Neutrophil (primary cell): ENCODE measurements at regions not wholly inside any gene's neighbourhood (a gene's known extent, or its start where the extent isn't known, plus 50 kb on each side); places are given as distances from the start of the nearest gene placed in this dataset.

Experiments
- H3K27ac ChIP-seq: fragments of 200-600 bp; sonication (generic); 2 replicates; pipeline ENCODE4 v1.5.1; 2016; ENCODE audit warnings: mild to moderate bottlenecking, moderate library complexity
- H3K27me3 ChIP-seq: fragments of 200-600 bp; sonication (generic); 2 replicates; pipeline ENCODE4 v1.6.0; 2016; ENCODE audit warnings: mild to moderate bottlenecking
- H3K36me3 ChIP-seq: fragments of 200-600 bp; sonication (generic); 2 replicates; pipeline ENCODE4 v1.5.1; 2017
- H3K4me1 ChIP-seq, 2 experiments: fragments of 200-600 bp in 1 of 2; sonication (generic) in 1 of 2; 1 replicate in 1 of 2; 2 replicates in 1 of 2; pipeline versions ENCODE4 v1.5.1 to v1.6.1; 2013 to 2016; ENCODE audit warnings: low read depth in 1 of 2, low read length in 1 of 2, mild to moderate bottlenecking in 1 of 2, moderate library complexity in 1 of 2; ENCODE audit not compliant: control insufficient read depth in 1 of 2, insufficient read depth in 1 of 2
- H3K4me3 ChIP-seq, 2 experiments: fragments of 200-600 bp in 1 of 2; sonication (generic) in 1 of 2; 1 replicate in 1 of 2; 2 replicates in 1 of 2; pipeline ENCODE4 v1.5.1; 2013 to 2016; ENCODE audit warnings: low read depth in 1 of 2, low read length in 1 of 2, mild to moderate bottlenecking in 1 of 2, moderate library complexity in 1 of 2
- H3K9me3 ChIP-seq: fragments of 200-600 bp; sonication (generic); 2 replicates; pipeline ENCODE4 v1.5.1; 2016
- TF ChIP-seq, protein P1 (sequence below): fragments of 200-600 bp; sonication (generic); IDR thresholded peaks from 2 replicates; pipeline ENCODE4 v1.5.1; 2016; ENCODE audit warnings: antibody characterized with exemption

- Histone ChIP-seq H3K27ac (no peak overlapping the region), H3K9me3 (no peaks in the 10 kb centered on the region)
- TF ChIP-seq, protein P1, sequence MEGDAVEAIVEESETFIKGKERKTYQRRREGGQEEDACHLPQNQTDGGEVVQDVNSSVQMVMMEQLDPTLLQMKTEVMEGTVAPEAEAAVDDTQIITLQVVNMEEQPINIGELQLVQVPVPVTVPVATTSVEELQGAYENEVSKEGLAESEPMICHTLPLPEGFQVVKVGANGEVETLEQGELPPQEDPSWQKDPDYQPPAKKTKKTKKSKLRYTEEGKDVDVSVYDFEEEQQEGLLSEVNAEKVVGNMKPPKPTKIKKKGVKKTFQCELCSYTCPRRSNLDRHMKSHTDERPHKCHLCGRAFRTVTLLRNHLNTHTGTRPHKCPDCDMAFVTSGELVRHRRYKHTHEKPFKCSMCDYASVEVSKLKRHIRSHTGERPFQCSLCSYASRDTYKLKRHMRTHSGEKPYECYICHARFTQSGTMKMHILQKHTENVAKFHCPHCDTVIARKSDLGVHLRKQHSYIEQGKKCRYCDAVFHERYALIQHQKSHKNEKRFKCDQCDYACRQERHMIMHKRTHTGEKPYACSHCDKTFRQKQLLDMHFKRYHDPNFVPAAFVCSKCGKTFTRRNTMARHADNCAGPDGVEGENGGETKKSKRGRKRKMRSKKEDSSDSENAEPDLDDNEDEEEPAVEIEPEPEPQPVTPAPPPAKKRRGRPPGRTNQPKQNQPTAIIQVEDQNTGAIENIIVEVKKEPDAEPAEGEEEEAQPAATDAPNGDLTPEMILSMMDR, result no peak
These were observed 254.3 kb upstream of the CHRNA7 start for GRCh38 chr15:31776039-31776438.

GRCh38 chr15:31781261-31781660, 249.1 kb upstream of the CHRNA7 start:
- Histone ChIP-seq H3K4me1 (no peaks in the 10 kb centered on the region), H3K27ac (no peak overlapping the region), H3K9me3 (no peaks in the 10 kb centered on the region), H3K36me3 (no peaks in the 10 kb centered on the region), H3K27me3 (no peaks in the 10 kb centered on the region), H3K4me3 (no peak overlapping the region)
- TF ChIP-seq, protein P1, result no peak

More at GRCh38 chr15:31776039-31776438, 254.3 kb upstream of the CHRNA7 start:
- Histone ChIP-seq H3K36me3 (no peaks in the 10 kb centered on the region), H3K4me1 (no peaks in the 10 kb centered on the region), H3K27me3 (no peaks in the 10 kb centered on the region), H3K4me3 (no peak overlapping the region)

GRCh38 chr15:31782016-31782783, 248.1 kb upstream of the CHRNA7 start:
- H3K4me3 ChIP-seq, result no peak overlapping the region
- H3K9me3 ChIP-seq, result no peaks in the 10 kb centered on the region
- H3K27ac ChIP-seq, result no peak overlapping the region
- TF ChIP-seq, protein P1, result no peak
- H3K27me3 ChIP-seq, result no peaks in the 10 kb centered on the region
- H3K4me1 ChIP-seq, result no peaks in the 10 kb centered on the region
- H3K36me3 ChIP-seq, result no peaks in the 10 kb centered on the region

DNA sequence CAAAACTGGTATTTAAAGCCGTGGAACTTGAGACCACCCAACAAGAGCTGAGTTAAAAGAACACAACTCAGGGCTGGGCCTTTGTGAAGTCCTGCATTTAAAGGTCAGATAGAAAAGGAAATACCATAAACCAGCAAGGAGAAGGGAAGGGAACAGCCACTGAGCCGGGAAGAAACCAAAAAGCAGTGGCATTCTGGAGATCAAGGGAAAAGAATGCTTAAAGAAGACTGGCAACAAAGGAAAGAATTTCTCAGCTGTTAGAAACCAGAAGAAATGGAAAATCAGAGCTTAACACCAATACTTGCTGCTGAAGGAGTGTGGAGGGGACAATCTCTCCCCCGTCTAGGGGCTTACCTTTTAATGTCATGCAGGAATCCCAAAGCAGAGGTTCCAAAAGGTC, 247.4 kb upstream of the CHRNA7 start:
- Histone ChIP-seq H3K27ac (no peak overlapping the region), H3K36me3 (no peaks in the 10 kb centered on the region), H3K9me3 (no peaks in the 10 kb centered on the region)

GRCh38 chr15:31786360-31786759, 244.0 kb upstream of the CHRNA7 start:
- no peaks in the 10 kb centered on the region for H3K9me3 ChIP-seq
- no peaks in the 10 kb centered on the region for H3K36me3 ChIP-seq
- no peaks in the 10 kb centered on the region for H3K4me1 ChIP-seq
- H3K27ac ChIP-seq, result no peak overlapping the region
- H3K27me3 ChIP-seq, result no peaks in the 10 kb centered on the region
- H3K4me3 ChIP-seq, result no peak overlapping the region
- TF ChIP-seq, protein P1, result no peak

More for the DNA sequence above, 247.4 kb upstream of the CHRNA7 start:
- TF ChIP-seq, protein P1, result no peak
- no peaks in the 10 kb centered on the region for H3K27me3 ChIP-seq
- no peak overlapping the region for H3K4me3 ChIP-seq
- no peaks in the 10 kb centered on the region for H3K4me1 ChIP-seq
